MCF 10A (cell line): ENCODE measurements at regions not wholly inside any gene's neighbourhood (a gene's known extent, or its start where the extent isn't known, plus 50 kb on each side); places are given as distances from the start of the nearest gene placed in this dataset.

Source experiments
- BruUV-seq: library from RNA; stranded (reverse); fragments of 400-500 nt; replicated peaks from 2 replicates; lab custom pipeline; 2021; lab: Mats Ljungman, UMichigan
- CTCF ChIA-PET: fragments of 300-600 bp; sonication (Branson Sonifier 250); formaldehyde crosslinking; extraction: SDS; loops from one replicate; lab custom pipeline; 2021; ENCODE audit warnings: antibody characterized with exemption, inconsistent platforms; lab: Yijun Ruan, JAX
- POLR2A ChIA-PET: fragments of 300-600, 350-650 bp; sonication (Branson Sonifier 250); formaldehyde crosslinking; extraction: SDS; loops from one replicate; lab custom pipeline; 2020; ENCODE audit warnings: antibody characterized with exemption, inconsistent platforms; lab: Yijun Ruan, JAX
- DNase-seq: peaks from one replicate; pipeline ENCODE4 v3.0.0-alpha.2; 2018; ENCODE audit not compliant: unreplicated experiment
- H3K27ac Mint-ChIP-seq: one replicate; pipeline ENCODE4 v1.8.0; 2022; ENCODE audit warnings: mild to moderate bottlenecking, low read depth, mixed read lengths; ENCODE audit not compliant: unreplicated experiment
- H3K27me3 Mint-ChIP-seq: one replicate; pipeline ENCODE4 v1.8.0; 2022; ENCODE audit warnings: mixed read lengths; ENCODE audit not compliant: insufficient read depth, unreplicated experiment
- H3K36me3 Mint-ChIP-seq: one replicate; pipeline ENCODE4 v1.8.0; 2022; ENCODE audit warnings: mild to moderate bottlenecking, moderate library complexity, mixed read lengths; ENCODE audit not compliant: insufficient read depth, unreplicated experiment
- H3K4me1 Mint-ChIP-seq: one replicate; pipeline ENCODE4 v1.8.0; 2022; ENCODE audit warnings: mixed read lengths; ENCODE audit not compliant: insufficient read depth, unreplicated experiment
- H3K4me3 Mint-ChIP-seq: one replicate; pipeline ENCODE4 v1.8.0; 2022; ENCODE audit warnings: mild to moderate bottlenecking, moderate library complexity, mixed read lengths; ENCODE audit not compliant: unreplicated experiment
- H3K9me3 Mint-ChIP-seq: one replicate; pipeline ENCODE4 v1.8.0; 2022; ENCODE audit warnings: mixed read lengths; ENCODE audit not compliant: unreplicated experiment
- CTCF ChIP-seq: fragments of 200-600 bp; IDR thresholded peaks from one replicate; pipeline ENCODE4 v1.8.0; 2022; ENCODE audit warnings: antibody characterized with exemption, mild to moderate bottlenecking; ENCODE audit not compliant: unreplicated experiment
- intact Hi-C: fragments of 100-400 bp; cut with micrococcal nuclease; formaldehyde crosslinking; loops from 2 replicates; pipeline ENCODE4 v1.14.1; 2022

- POLR2A ChIA-PET, result interaction anchor here (0.7 to 2.2 kb wide), 4 partner anchors 10 to 810 kb away, joined by 3 to 11 read pairs (median 4); partner anchors contain the start of gene MAFB
- Mint-ChIP-seq H3K36me3 (no peaks in the 10 kb centered on the region), H3K4me1 (peaks cover 43% of the 10 kb centered on the region), H3K27ac (peak overlapping the region; percentile 0), H3K9me3 (no peaks in the 10 kb centered on the region), H3K27me3 (no peaks in the 10 kb centered on the region), H3K4me3 (no peak overlapping the region)
- intact Hi-C loops, result no loop called here
- BruUV-seq, result no TSS peak
- no peak for TF ChIP-seq CTCF
- DNase-seq, result no peak
- CTCF ChIA-PET, result interaction anchor here (0.5 to 3.6 kb wide), 13 partner anchors 13 to 1083 kb away, joined by 3 to 17 read pairs (median 4); no protein-coding TSS in a partner anchor
Observed at GRCh38 chr20:39879296-39879695, 809.7 kb downstream of the MAFB start.

- H3K27me3 Mint-ChIP-seq, result no peaks in the 10 kb centered on the region
- no peak for TF ChIP-seq CTCF
- H3K9me3 Mint-ChIP-seq, result no peaks in the 10 kb centered on the region
- POLR2A ChIA-PET, result interaction anchor here (0.6 to 2.2 kb wide), 8 partner anchors 9 to 810 kb away, joined by 3 to 11 read pairs (median 4); partner anchors contain the start of gene MAFB
- H3K4me1 Mint-ChIP-seq, result peaks cover 48% of the 10 kb centered on the region
- no TSS peak for BruUV-seq
- peak overlapping the region; percentile 0 for H3K27ac Mint-ChIP-seq
- no peak overlapping the region for H3K4me3 Mint-ChIP-seq
- peak; percentile 60 for DNase-seq
- H3K36me3 Mint-ChIP-seq, result no peaks in the 10 kb centered on the region
- intact Hi-C loops, result no loop called here
- CTCF ChIA-PET, result interaction anchor here (0.5 to 3.6 kb wide), 20 partner anchors 13 to 1090 kb away, joined by 3 to 17 read pairs (median 4); partner anchors contain the start of gene MAFB
Observed at GRCh38 chr20:39878809-39879208, 810.2 kb downstream of the MAFB start.

GRCh38 chr20:39878320-39878719, 810.7 kb downstream of the MAFB start:
- H3K36me3 Mint-ChIP-seq, result no peaks in the 10 kb centered on the region
- H3K27ac Mint-ChIP-seq, result no peak overlapping the region
- H3K27me3 Mint-ChIP-seq, result no peaks in the 10 kb centered on the region
- peaks cover 53% of the 10 kb centered on the region for H3K4me1 Mint-ChIP-seq
- no peak overlapping the region for H3K4me3 Mint-ChIP-seq
- BruUV-seq, result no TSS peak
- no peaks in the 10 kb centered on the region for H3K9me3 Mint-ChIP-seq
- TF ChIP-seq CTCF, result no peak
- no peak for DNase-seq
- ChIA-PET CTCF (interaction anchor here (0.5 to 3.6 kb wide), 20 partner anchors 20 to 1090 kb away, joined by 3 to 17 read pairs (median 4); partner anchors contain the start of gene MAFB), POLR2A (interaction anchor here (0.6 to 2.2 kb wide), 12 partner anchors 9 to 811 kb away, joined by 3 to 11 read pairs (median 3); partner anchors contain the start of gene MAFB)
- intact Hi-C loops, result no loop called here

- H3K27ac Mint-ChIP-seq, result no peak overlapping the region
Observed at GRCh38 chr20:39877788-39878187, 811.2 kb downstream of the MAFB start.

More at GRCh38 chr20:39877788-39878187, 811.2 kb downstream of the MAFB start:
- Mint-ChIP-seq H3K4me3 (no peak overlapping the region), H3K27me3 (no peaks in the 10 kb centered on the region), H3K9me3 (no peaks in the 10 kb centered on the region), H3K4me1 (peaks cover 56% of the 10 kb centered on the region), H3K36me3 (no peaks in the 10 kb centered on the region)
- ChIA-PET POLR2A (interaction anchor here (0.6 to 2.2 kb wide), 8 partner anchors 10 to 811 kb away, joined by 3 to 11 read pairs (median 3); partner anchors contain the start of gene MAFB), CTCF (interaction anchor here (0.6 to 3.6 kb wide), 16 partner anchors 19 to 1085 kb away, joined by 3 to 17 read pairs (median 4); no protein-coding TSS in a partner anchor)
- no peak for DNase-seq
- TF ChIP-seq CTCF, result no peak
- intact Hi-C loops, result no loop called here
- BruUV-seq, result no TSS peak
